Gastrocnemius medialis (tissue), 4 donors: ENCODE measurements at regions not wholly inside any gene's neighbourhood (a gene's known extent, or its start where the extent isn't known, plus 50 kb on each side); places are given as distances from the start of the nearest gene placed in this dataset.
"Not testable (repeated sequence)": the region's sequence is repeated elsewhere in the genome, so short reads cannot be mapped to it uniquely, and the experiment has no call there.

Experiments
- ATAC-seq, 2 donors: fragments of 150-250 bp; one replicate each; pipeline ENCODE4 v1.9.1; 2016
- DNase-seq, 2 donors: peaks; one replicate each; pipeline ENCODE4 v3.0.0-alpha.2; 2019
- H3K27ac ChIP-seq, 4 donors: fragments of 200-600 bp; sonication (generic); 1 replicate in 1 of 4; 2 replicates in 3 of 4; pipeline ENCODE4 v1.5.1; 2016 to 2018; ENCODE audit warnings: mild to moderate bottlenecking in 2 of 4, moderate library complexity in 1 of 4
- H3K27me3 ChIP-seq, 3 donors: fragments of 200-600 bp; sonication (generic) in 2 of 3; 1 replicate in 1 of 3; 2 replicates in 2 of 3; pipeline versions ENCODE4 v1.5.1 to v1.6.0; 2016 to 2019; ENCODE audit warnings: mild to moderate bottlenecking in 1 of 3, moderate library complexity in 1 of 3
- H3K36me3 ChIP-seq, 2 donors: fragments of 200-600 bp; sonication (generic) in 1 of 2; one replicate each; pipeline ENCODE4 v1.5.1; 2017 to 2018
- H3K4me1 ChIP-seq, 2 donors: fragments of 200-600 bp; sonication (generic) in 1 of 2; one replicate each; pipeline ENCODE4 v1.5.1; 2016 to 2017; ENCODE audit warnings: mild to moderate bottlenecking in 2 of 2
- H3K4me3 ChIP-seq, 4 donors: fragments of 200-600 bp; sonication (generic) in 3 of 4; 1 replicate in 1 of 4; 2 replicates in 3 of 4; pipeline ENCODE4 v1.5.1; 2016 to 2019; ENCODE audit warnings: mild to moderate bottlenecking in 2 of 4
- H3K9me3 ChIP-seq, 3 donors: fragments of 200-600 bp; sonication (generic) in 2 of 3; 1 replicate in 1 of 3; 2 replicates in 2 of 3; pipeline ENCODE4 v1.5.1; 2016 to 2019
- in situ Hi-C, 4 donors: fragments of 200-750 bp; cut with MboI; loops; one replicate each; pipeline versions ENCODE4 v1.15.0 to v1.8.0; 2017; ENCODE audit warnings: low sequenced_read_pairs in 4 of 4
- intact Hi-C: fragments of 100-400 bp; cut with DNase I; formaldehyde crosslinking; loops from one replicate; pipeline ENCODE4 v1.15.1; 2023; ENCODE audit warnings: low total_unique reads

DNA sequence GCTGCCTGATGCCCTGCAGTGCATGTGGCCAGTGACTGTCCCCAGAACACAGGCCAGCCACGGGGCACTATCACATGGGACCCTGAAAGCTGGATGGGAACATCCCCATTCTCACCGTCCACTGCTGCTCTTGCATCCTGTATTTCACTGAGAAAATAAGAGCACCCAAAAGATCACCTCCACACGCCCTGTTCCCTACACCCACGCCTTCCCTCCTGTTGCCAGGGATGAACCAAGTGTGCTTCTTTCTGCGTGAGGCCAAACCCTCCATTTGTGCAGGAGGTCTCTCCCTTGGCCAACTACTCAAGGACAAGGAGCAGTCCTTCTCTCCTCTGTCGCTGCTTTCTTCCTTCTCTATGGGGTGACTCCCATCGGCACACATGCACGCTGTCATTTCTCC lies 118.3 kb downstream of the LRRC37A3 start:
- H3K27ac ChIP-seq, H3K9me3 ChIP-seq, H3K4me1 ChIP-seq, DNase-seq, H3K4me3 ChIP-seq, ATAC-seq, in situ Hi-C loops, intact Hi-C loops, H3K27me3 ChIP-seq: not testable (repeated sequence)
- H3K36me3 ChIP-seq, result peaks cover 0 to 22% of the 10 kb centered on the region in 2 donors

DNA sequence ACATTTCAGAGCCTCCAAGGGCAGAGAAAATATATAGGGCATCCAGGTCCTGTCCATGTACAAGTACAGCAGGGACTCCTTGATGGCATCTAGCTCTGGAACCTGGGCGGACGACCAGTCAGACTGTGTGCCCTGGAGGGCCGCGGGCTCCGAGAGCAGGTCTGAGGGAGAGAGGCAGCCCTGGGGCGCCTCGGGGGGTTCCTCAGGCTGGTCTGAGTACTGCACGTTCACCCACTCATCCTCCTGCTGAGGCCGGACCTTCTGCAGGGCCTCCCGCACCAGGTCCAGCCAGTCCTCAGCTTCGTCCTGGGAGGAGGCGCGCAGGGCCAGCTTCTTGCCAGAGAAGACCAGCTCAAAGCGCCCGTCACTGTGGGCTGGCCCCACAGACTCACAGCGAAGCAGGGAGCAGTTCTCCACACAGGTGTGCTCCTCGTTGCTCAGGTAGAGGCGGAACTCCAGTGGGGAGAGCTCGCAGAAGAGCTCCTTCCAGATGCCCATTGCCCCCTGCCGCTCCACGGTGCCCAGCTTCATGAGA lies 118.8 kb downstream of the LRRC37A3 start:
- H3K9me3 ChIP-seq, DNase-seq, in situ Hi-C loops, H3K4me3 ChIP-seq, intact Hi-C loops, ATAC-seq, H3K4me1 ChIP-seq, H3K27me3 ChIP-seq, H3K27ac ChIP-seq: not testable (repeated sequence)
- H3K36me3 ChIP-seq, result peaks cover 0 to 22% of the 10 kb centered on the region in 2 donors

DNA sequence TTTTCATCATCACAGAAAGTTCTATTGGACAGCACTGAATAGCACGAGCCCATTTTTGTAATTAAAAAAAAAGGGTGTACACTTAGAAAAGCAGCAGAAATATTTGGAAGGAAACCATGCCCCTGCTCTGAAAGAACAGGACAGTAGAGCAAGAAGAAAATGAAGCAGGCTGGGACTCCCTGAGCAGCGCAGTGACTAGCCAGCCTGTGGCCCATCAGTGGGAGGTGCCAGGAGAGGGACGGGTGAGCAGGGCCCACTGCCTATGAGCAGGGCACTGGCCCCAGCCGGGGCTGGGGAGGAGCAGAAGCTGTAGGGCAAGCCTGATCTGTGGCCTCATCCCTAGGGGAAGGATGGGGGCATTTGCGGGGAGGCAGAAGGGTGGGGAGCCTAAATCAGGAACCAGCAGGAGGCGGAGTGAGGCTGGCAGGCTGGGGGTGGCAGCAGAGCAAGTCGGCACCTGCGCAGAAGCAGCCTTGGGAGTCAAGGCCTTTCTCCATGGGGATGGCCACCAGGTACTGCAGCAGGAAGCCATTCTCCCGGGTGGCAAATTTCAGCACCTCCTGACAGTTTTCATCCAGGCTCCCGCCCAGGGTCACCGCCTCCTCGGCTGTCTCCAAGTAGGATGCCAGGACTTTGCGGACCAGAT lies 119.6 kb downstream of the LRRC37A3 start:
- DNase-seq, in situ Hi-C loops, H3K27me3 ChIP-seq, intact Hi-C loops, H3K4me3 ChIP-seq, ATAC-seq, H3K9me3 ChIP-seq, H3K4me1 ChIP-seq, H3K27ac ChIP-seq: not testable (repeated sequence)
- H3K36me3 ChIP-seq, result peaks cover 0 to 22% of the 10 kb centered on the region in 2 donors

DNA sequence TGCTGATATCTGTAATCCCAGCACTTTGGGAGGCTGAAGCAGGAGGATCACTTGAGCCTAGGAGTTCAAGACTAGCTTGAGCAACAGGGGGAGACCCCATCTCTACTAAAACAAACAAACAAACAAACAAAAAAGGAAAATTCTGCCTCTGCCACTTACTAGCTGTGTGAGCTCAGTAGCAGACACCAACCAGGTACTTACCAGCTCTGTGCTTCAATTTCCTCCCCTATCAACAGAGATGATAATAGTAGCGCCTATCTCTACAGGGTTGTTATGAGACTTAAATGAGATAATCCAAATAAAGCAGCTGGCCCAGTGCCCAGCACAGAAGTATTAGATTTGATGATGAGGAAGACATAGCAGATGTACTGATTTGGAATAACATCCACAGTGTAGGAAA lies 120.3 kb downstream of the LRRC37A3 start:
- in situ Hi-C loops, H3K27me3 ChIP-seq, H3K27ac ChIP-seq, H3K9me3 ChIP-seq, intact Hi-C loops, ATAC-seq, H3K4me3 ChIP-seq, DNase-seq, H3K4me1 ChIP-seq: not testable (repeated sequence)
- peaks cover 0 to 22% of the 10 kb centered on the region in 2 donors for H3K36me3 ChIP-seq

DNA sequence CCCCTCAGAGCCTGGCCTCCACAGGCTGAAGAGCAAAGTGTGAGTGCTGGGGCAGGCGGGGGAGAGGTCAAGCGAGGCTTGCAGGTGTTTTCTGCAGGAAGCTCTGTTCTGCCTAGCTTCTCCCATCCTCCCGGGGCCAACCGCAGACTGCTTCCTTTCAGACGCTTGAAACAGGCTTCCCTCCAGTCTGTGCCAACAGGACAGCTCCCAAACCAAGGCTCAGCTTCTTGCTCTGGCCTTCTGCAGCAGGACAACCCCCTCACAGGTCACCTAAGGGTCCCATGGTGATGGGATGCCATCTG lies 120.8 kb downstream of the LRRC37A3 start:
- H3K4me3 ChIP-seq, DNase-seq, H3K4me1 ChIP-seq, intact Hi-C loops, ATAC-seq, H3K27me3 ChIP-seq, H3K27ac ChIP-seq, in situ Hi-C loops, H3K9me3 ChIP-seq: not testable (repeated sequence)
- peaks cover 0 to 18% of the 10 kb centered on the region in 2 donors for H3K36me3 ChIP-seq

DNA sequence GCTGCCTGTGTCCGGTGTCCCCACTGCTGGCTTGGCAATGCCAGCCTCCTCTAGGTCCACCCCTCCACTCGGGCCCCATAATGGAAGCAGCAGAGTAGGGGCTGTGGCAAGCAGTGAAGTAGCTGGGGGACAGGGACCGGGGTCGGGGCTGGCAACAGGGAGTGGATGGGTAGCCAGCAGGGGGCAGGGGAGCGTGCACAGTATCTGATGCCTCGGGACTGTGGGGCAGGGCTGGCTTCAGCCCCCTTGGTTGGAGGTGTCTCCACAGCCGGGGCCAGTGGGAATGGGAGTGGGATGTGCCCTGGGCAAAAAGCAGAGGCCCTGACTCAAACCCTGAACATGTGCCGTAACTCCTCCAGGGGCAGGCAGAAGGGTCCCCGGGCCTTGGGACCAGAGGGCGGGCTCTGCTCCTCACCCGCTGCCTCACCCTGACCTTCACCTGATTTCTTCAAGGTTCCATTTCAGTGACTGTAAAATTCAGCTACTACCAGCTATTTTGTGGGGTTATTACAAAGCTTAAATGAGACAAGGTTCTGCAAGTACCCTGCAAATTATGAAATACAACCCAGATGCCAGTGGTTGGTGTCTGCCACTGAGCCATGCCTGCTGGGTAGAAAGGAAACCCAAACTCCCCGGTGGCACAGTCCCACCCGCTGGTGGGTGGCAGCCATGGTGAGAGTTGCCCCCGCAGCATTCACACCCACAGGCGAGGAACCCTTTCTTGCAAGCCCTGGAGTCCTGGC lies 121.4 kb downstream of the LRRC37A3 start:
- H3K27me3 ChIP-seq, H3K4me3 ChIP-seq, H3K9me3 ChIP-seq, H3K27ac ChIP-seq, in situ Hi-C loops, H3K4me1 ChIP-seq, ATAC-seq, DNase-seq, intact Hi-C loops: not testable (repeated sequence)
- H3K36me3 ChIP-seq, result peaks cover 0 to 13% of the 10 kb centered on the region in 2 donors

DNA sequence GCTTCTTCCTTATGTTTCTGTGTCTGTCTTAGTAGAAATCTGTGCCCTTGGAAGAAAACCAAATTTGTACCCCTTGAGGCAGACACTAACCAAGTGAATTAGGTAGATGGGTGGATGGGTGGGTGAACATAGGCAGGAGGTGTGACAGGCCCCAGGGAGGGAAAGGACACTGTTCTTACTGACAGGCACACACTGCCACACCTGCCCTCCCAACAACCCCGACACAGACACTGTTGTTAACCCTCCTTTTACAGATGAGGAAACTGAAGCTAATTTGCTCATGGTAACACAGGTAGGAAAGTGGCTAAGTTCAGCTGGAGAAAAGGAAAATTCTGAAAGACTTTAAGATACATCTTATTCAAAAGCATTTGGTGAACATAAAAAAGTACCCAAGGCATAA lies 123.9 kb downstream of the LRRC37A3 start:
- in situ Hi-C loops, ATAC-seq, intact Hi-C loops: not testable (repeated sequence)

DNA sequence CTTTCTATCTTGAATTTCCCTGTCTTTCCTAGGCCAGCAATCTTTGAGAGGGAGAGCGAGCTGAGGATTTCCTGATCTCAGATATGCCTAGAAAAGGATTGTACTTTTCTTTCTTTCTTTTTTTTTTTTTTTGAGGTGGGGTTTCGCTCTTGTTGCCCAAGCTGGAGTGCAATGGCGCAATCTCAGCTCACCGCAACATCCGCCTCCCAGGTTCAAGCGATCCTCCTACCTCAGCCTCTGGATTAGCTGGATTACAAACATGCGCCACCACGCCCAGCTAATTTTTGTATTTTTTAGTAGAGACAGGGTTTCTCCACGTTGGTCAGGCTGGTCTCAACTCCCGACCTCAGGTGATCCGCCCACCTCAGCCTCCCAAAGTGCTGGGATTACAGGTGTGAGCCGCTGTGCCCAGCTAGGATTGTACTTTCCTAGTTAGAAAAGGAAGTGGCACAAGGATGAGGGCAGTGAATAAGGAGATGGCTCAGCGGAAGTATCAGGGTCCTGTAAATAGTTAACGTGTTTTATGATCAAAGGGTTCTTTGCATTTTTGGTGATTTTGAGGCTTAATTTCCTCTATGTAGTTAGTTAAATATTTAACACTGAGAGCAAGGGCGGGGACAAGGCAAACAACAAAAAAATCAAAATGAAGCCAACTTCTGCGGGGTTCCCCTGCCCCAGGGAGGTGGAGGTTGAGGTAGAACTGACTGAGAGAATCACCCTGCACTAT lies 124.6 kb downstream of the LRRC37A3 start:
- intact Hi-C loops, ATAC-seq, H3K4me1 ChIP-seq, H3K27me3 ChIP-seq, DNase-seq, H3K9me3 ChIP-seq, in situ Hi-C loops, H3K4me3 ChIP-seq: not testable (repeated sequence)
- peak overlapping the region in 1 of 4 donors; percentile 54 for H3K27ac ChIP-seq
- peaks cover 0 to 11% of the 10 kb centered on the region in 2 donors for H3K36me3 ChIP-seq

More for the DNA sequence above, 123.9 kb downstream of the LRRC37A3 start:
- DNase-seq, H3K4me1 ChIP-seq, H3K9me3 ChIP-seq, H3K4me3 ChIP-seq, H3K27me3 ChIP-seq, H3K27ac ChIP-seq: not testable (repeated sequence)
- peaks cover 0 to 13% of the 10 kb centered on the region in 2 donors for H3K36me3 ChIP-seq

DNA sequence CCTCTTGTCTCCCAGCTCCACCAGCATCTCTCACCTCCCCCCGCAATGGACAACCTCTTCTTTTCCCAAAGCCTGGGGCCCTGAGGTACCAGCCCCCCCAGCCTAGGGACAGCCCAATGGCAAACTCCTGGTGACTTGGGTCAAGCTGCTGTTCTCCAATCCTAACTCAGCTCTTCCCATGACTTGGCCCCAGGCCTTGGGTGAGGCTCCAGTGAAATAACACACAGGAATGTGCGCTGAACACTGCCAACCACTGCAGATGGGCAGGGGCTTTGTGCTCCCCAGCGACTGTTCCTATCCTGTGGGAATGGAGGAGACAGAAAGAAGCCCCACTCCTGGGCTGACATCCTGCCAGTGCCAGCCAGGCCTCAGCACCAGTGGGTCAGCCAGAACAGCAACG lies 125.2 kb downstream of the LRRC37A3 start:
- H3K9me3 ChIP-seq, ATAC-seq, intact Hi-C loops, H3K27me3 ChIP-seq, DNase-seq, H3K4me1 ChIP-seq, H3K4me3 ChIP-seq, in situ Hi-C loops: not testable (repeated sequence)
- H3K27ac ChIP-seq, result peak overlapping the region in 2 of 4 donors; percentile 34 to 54
- peaks cover 0 to 11% of the 10 kb centered on the region in 2 donors for H3K36me3 ChIP-seq

DNA sequence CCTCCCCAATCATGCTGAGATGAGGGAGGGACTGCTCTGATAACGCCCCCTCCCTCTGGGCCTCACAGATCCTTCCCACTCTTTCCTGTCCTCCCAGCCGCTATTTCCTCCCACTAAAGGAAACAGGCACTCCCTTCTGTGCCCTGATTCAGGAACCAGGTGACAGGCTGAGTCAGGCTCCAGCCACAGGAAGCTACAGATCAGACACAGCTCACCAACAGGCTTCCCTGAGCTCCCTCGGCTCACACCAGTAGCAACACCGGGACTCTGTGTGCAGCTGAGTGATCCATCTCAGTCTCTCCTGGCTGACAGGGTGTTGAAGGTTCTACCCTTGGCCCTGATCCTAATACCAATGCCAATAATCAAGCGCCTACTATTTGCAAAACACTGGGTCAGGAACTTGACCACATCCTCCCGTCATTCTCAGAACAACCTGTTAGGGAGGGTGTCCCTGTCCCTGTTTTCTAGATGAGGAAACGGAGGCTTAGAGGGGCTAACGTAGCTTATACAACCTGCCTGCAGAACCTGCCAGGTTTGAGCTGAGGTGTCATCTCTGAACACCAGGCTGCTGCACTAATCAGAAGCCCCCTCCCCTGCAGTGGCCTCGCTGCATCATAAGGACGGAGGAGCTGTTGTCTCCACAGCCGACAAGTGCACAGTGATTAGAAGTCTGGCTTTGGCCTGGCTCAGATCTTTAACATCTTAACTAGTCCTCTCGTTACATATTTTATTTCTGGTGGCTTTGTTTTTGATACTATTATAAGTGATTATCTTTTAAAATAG lies 126.3 kb downstream of the LRRC37A3 start:
- H3K27ac ChIP-seq, result peak overlapping the region; percentile 24 to 65 (median 56)
- in situ Hi-C loops, H3K4me1 ChIP-seq, intact Hi-C loops, H3K27me3 ChIP-seq, DNase-seq, H3K4me3 ChIP-seq, H3K9me3 ChIP-seq: not testable (repeated sequence)
- H3K36me3 ChIP-seq, result peaks cover 0 to 11% of the 10 kb centered on the region in 2 donors
- peak; percentile 48 to 71 for ATAC-seq

DNA sequence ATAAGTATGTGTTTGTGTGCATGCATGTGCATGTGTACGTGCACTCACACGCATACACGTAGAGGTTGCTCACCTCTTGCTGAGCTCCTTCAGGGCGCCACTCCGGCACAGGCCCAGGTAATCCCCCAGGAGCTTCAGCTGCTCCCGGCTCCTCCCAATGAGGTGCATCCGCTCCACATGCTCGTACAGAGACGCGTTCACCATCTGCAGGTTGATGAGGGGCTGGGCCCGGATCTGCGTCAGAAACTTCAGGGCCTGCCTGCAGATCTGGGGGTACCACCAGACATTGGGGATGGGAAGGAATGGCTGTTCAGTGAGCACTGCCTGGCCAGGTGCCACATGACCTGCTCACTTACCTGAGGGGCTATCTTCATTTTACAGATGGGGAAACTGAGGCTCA lies 127.0 kb downstream of the LRRC37A3 start:
- peak overlapping the region in 2 of 4 donors; percentile 57 to 65 for H3K27ac ChIP-seq
- intact Hi-C loops, ATAC-seq, H3K27me3 ChIP-seq, DNase-seq, in situ Hi-C loops, H3K9me3 ChIP-seq, H3K4me3 ChIP-seq: not testable (repeated sequence)
- H3K36me3 ChIP-seq, result peaks cover 0 to 11% of the 10 kb centered on the region in 2 donors
- peaks cover 11% of the 10 kb centered on the region in 2 donors for H3K4me1 ChIP-seq
